ENCODE measurements at regions not wholly inside any gene's neighbourhood (a gene's known extent, or its start where the extent isn't known, plus 50 kb on each side); places are given as distances from the start of the nearest gene placed in this dataset.

GRCh38 chr3:78244136-78244535 lies 1204.2 kb downstream of the ROBO2 start:
- H3K4me3 ChIP-seq (ENCODE audit: low read length) = no peak overlapping the region
- no peak for DNase-seq (ENCODE audit: low read depth)
- no peak for TF ChIP-seq CTCF (conservative IDR thresholded peaks at IDR 0.05; ENCODE audit: low read depth, low read length)

DNA sequence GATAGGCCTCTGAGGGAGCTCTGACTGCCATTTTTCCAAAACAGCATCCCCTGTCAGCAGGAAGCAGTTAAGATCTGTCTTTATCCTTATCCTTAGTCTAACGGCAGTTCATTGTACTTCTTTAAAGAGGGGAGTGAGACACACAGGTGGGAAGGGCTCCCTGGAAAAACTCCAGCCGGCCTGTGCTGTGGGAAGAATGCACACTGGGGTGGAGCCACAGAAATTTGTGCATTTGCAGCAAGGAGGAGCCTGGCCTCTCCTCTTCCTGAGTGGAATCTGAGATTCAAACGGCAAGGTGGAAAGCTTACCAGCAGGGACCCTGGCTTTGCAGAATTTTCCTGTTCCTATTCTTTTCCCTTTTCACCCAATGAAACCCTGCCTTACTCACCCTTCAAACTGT lies 1209.4 kb downstream of the ROBO2 start:
- TF ChIP-seq CTCF (conservative IDR thresholded peaks at IDR 0.05; ENCODE audit: low read depth, low read length) = no peak
- H3K4me3 ChIP-seq (ENCODE audit: low read length) = no peak overlapping the region
- DNase-seq (ENCODE audit: low read depth) = no peak

- TF ChIP-seq CTCF (conservative IDR thresholded peaks at IDR 0.05; ENCODE audit: low read depth, low read length) = no peak
- no peak overlapping the region for H3K4me3 ChIP-seq (ENCODE audit: low read length)
- DNase-seq (ENCODE audit: low read depth) = no peak
Measured at GRCh38 chr3:78253860-78254259, 1214.0 kb downstream of the ROBO2 start.

DNA sequence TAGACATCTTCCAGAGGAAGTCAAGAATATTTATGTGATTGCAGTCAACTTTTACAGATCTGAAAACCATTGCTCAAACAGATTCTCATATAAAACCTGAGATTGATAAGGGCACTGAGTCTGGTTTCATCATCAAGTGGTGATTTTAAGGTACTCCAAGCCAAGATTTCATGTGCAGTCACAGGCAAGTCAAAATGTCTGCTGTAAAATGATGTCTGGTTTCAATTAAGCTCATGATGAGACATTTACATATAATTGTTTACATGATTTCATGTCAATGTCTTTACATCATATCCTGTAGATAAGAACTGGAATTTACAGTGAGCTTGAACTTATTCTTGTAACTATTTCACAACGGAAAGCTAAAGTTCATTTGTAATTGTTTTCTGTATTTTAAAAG lies 1215.5 kb downstream of the ROBO2 start:
- DNase-seq (ENCODE audit: low read depth) = no peak
- no peak overlapping the region for H3K4me3 ChIP-seq (ENCODE audit: low read length)
- no peak for TF ChIP-seq CTCF (conservative IDR thresholded peaks at IDR 0.05; ENCODE audit: low read depth, low read length)

DNA sequence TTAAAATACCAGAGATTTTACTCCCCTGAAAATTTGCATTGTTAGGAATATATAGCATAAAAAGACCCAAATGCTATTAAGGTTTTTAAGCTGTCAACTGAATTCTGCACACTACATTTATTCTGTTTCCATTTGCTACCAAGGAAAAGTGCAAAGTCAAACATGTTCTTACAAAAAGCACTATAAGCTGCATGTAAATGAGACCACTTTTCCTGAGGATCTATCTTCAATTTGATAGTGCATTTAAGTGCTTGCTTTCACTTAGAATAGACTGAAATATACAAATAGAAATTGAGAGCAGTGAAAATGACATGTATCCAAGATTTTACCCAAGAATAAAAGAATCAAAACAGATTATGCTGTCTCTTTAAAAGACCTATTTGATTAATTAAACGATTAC lies 1216.2 kb downstream of the ROBO2 start:
- no peak overlapping the region for H3K4me3 ChIP-seq (ENCODE audit: low read length)
- no peak for DNase-seq (ENCODE audit: low read depth)
- TF ChIP-seq CTCF (conservative IDR thresholded peaks at IDR 0.05; ENCODE audit: low read depth, low read length) = no peak

DNA sequence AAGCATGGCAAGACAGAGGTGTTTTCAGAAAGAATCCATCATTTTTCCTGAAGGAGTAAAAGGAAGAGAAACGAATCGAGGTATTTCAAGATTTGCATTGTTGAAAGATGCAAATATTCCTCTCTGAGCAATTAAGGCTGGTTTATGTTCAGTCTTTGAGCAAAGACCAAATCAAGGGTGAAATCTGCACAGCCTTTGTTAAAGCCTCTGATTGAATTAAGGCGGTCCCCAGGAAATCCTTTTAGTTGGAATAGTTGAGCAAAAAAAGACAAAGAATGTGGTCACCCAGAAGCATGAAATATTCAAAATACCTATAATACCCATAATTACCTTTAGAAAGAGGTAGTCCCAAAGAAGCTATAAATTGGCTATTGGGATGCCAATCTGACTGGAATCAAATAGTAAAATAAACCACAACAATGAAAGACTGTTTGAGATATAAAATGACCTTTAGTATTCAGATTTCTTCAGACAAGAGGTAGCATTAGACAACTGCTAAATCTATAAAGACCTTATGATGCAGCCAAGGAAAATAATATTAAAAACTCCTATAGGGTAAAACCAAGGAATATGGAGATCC lies 1218.1 kb downstream of the ROBO2 start:
- DNase-seq (ENCODE audit: low read depth) = peak; percentile 21
- no peak for TF ChIP-seq CTCF (conservative IDR thresholded peaks at IDR 0.05; ENCODE audit: low read depth, low read length)
- H3K4me3 ChIP-seq (ENCODE audit: low read length) = no peak overlapping the region

DNA sequence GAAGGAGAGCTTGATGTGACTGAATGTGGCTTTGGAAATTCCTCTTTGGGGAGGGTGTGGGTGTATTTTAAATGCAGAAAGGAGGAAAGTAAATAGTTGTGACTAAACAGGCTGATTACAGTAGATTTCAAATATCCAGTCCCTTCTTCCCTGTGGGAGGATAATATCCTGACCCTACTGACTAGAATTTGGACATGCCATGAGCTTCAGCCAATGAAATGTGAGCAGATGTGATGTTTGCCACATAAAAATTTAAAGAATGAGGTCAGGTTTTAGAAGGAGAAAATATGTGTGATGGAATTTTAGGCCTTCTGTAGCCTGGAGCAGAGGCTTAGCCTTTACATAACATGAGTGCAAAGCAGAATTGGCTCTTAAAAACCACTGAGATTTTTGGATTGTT lies 1218.9 kb downstream of the ROBO2 start:
- DNase-seq (ENCODE audit: low read depth) = peak; percentile 19
- no peak for TF ChIP-seq CTCF (conservative IDR thresholded peaks at IDR 0.05; ENCODE audit: low read depth, low read length)
- H3K4me3 ChIP-seq (ENCODE audit: low read length) = no peak overlapping the region

Data from retinal pigment epithelial cell (primary cell).